ENCODE measurements at regions not wholly inside any gene's neighbourhood (a gene's known extent, or its start where the extent isn't known, plus 50 kb on each side); places are given as distances from the start of the nearest gene placed in this dataset.

DNA sequence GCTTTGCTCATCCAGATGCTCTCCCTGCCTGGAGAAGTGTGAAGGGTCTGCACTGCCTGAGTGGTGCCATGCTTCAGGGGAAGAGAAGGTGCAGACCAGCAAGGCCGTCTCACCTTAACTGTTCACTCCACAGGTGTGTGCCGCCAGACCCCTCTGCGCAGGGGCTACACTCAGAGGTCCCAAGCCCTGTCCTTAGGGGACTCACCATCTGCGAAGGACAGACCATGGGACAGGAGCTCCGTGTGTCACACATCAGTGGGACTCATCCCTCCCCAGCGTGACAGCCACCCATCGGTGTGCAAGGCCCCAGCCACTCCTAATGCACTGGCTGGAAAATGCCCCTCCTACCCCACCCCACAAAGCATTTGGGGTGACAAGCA, 142.9 kb downstream of the OLFM1 start:
- in situ Hi-C loops (cut with HindIII; ENCODE audit: low sequenced_read_pairs), result loop anchor here (25.0 kb wide), 1 partner anchor 118 kb away; no protein-coding TSS in a partner anchor

DNA sequence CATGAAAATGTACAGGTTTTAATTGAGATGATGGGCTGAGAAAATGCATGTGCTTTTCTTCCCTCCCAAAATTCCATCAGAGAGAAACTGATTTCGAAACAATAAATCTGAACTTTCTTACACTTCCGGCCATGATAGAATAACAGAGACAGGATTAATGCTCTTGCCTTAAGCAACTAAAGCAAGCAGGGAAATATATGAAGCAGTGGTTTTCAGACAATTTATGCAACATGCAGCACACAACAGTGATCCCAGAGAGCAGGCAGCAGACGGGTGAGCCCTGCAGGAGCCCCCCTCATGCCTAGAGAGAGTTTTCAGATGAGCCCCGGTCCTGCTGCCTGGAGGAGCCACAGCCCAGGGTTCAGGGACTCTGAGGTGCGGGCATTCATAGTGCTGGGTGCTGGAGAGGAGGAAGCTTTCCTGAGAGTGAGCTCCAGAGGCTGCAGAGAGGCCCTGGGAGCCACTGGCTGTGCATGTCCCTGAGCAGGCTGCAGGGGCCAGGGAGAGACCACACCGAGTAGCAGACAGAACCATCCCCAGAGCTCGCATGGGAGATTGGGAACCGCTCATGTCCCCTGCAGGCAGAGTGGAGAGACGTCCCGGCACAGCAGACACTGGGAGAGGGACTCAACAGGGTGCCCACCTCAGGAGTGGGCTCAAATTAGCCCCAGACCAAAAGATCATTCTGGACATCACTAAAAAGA, 143.5 kb downstream of the OLFM1 start:
- in situ Hi-C loops (cut with HindIII; ENCODE audit: low sequenced_read_pairs), result loop anchor here (25.0 kb wide), 1 partner anchor 119 kb away; no protein-coding TSS in a partner anchor

DNA sequence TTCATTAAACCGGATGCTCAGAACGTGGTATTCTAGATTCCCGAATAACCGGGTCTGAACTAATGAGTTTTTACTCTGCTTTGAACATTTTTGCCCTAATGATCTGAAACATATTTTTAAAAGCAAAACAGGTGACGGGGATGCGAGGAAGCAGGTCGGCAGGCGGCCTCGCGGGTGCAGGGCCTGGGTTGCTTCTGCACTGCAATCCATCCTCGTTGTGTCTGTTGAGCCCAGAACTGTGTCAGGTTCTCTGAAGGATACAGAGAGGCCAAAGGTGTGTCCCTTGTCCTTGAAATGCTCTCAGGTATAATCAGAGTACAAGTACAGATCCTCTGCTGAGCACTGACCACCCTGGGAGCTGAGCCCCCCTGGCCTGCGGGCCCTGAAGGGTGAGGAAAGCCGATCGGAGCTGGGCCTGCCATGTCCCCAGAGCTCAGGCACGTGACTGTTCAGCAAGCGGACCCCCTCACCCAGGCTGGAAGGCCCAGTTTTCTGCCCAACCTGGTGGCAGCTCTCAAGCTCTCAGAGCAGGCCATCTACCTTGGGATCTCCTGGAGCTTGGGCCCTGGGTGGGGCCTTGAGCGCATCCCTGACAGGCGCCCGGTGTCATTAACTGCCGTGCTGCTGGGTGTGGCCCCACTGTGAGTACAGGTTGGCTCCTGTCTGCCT, 151.8 kb downstream of the OLFM1 start:
- in situ Hi-C loops (cut with HindIII; ENCODE audit: low sequenced_read_pairs), result loop anchor here (25.0 kb wide), 1 partner anchor 127 kb away; no protein-coding TSS in a partner anchor

DNA sequence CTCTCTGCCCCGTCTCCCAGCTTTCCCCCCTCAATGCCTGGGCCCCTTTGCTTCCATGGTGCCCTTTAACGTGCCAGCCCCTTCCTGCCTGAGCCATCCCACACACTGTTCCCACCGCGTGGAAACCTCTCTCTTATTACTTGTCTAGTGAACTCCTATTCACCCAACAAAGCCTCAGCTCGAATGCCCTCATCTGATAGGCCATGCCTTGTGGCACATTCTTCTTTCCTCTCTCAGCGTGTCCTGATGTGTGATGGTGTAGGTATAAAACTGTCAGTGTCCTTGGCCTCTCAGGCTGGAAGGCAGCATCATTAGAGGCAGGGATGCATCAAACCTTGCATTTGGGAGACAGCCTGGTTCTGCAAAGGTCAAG, 152.3 kb downstream of the OLFM1 start:
- in situ Hi-C loops (cut with HindIII; ENCODE audit: low sequenced_read_pairs), result loop anchor here (25.0 kb wide), 1 partner anchor 127 kb away; no protein-coding TSS in a partner anchor

DNA sequence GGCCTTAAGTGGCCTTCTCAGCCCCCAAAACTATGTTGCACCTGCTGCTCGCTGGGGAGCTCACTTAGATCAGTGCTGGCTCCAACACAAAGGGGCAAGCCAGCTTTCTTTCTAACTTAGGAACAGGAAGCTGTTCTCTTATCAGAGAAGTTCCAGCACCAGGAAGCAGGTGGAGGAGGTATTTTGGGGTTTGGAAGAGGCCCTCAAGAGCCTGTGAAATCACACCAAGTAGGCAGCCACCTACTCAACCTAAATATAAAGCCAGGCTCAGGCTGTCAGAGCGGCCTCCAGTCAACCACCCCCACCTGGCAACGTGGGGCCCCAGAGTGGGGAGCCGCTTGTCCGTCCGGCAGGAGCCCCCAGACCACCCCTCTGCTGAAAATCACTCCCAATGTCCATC, 152.8 kb downstream of the OLFM1 start:
- in situ Hi-C loops (cut with HindIII; ENCODE audit: low sequenced_read_pairs), result loop anchor here (25.0 kb wide), 1 partner anchor 128 kb away; no protein-coding TSS in a partner anchor

DNA sequence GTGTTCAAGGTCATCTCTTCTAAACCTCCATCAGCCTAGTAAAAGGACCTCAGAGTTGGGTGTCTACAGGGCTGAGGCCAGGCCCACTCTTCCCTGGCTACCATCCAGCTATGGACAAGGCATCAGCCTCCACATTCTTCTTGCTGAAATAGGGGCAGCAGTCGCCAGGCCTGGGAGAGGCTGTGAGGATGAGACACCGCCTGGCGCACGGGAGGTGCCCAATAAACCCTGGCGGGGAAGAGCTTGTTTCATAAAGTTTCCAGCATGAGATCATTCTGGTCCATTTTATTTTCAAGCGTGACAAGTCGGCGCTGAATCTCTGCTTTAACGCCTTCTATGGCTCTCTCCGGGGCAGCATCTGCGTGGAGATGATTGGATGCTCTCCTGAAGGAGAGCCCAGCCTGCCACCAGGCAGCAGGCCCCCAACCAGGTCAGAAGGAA, 153.4 kb downstream of the OLFM1 start:
- in situ Hi-C loops (cut with HindIII; ENCODE audit: low sequenced_read_pairs), result loop anchor here (25.0 kb wide), 1 partner anchor 129 kb away; no protein-coding TSS in a partner anchor

DNA sequence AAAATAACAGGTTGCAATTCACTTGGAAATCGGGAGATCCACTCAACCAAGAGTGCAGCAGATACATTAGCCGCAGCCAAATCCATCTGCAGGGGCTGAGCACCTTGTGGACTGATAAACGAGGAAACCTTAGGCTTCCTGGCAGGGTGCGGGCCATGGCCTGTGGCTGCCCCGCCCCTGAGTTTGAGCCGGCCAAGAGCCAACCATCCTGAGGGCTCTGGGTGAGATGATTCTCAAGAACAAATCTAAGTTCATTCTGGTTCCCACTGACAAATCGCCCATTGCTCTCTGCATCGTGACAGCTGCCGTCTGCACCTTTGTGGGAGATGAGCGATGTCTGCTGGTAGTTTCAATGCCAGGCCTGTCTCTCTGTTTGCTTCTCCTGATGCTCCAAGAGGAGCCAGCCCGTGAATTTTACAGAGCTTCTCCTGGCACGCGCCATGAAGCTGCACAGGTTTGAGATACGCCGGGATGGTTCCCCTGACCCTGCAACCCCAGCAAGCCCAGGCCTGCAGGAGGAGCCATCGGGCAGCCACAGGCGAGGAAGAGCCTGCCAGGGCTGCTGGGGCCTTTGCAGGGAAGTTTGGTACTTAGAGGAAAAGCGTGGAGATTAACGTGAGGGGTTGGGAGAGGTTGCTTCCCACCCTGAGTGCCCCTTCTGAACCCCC, 154.0 kb downstream of the OLFM1 start:
- in situ Hi-C loops (cut with HindIII; ENCODE audit: low sequenced_read_pairs), result loop anchor here (25.0 kb wide), 1 partner anchor 129 kb away; no protein-coding TSS in a partner anchor

DNA sequence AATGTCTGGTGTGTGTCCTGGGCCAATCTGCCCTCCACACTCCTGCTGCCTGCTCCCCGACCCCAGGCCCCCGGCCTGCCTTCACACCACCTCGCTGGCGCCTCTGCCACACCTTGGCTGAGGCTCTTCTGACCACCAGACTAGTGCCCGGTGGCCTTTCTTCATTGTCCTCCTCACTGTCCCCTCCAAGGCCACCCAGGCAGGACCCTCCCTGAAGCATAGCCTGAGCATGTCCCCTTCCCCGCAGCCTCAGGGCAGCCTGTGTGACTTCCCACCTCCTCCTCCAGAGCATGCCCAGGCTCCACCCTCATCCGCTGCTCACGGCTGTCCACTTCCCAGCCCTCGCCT, 154.6 kb downstream of the OLFM1 start:
- in situ Hi-C loops (cut with HindIII; ENCODE audit: low sequenced_read_pairs), result loop anchor here (25.0 kb wide), 1 partner anchor 130 kb away; no protein-coding TSS in a partner anchor

DNA sequence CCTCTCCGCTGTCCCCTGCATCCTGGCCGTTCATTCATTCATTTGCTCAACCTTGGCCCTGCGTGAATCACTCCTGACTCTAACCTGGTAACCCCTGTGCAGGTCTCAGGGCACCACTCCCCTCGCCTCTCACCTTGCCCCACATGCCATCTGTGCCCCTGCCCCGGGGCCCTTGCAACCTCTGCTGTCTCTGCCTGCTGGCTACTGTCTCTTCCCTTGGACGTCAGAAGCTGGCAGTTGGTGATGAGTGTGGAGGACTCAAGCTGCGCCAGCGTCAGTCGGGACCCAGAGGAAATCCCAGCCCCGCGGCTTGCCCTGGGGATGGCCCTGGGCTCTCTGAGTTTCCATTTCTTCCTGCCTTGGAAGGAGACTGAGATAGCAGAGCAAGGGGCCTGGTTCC, 154.9 kb downstream of the OLFM1 start:
- in situ Hi-C loops (cut with HindIII; ENCODE audit: low sequenced_read_pairs), result loop anchor here (25.0 kb wide), 1 partner anchor 130 kb away; no protein-coding TSS in a partner anchor

DNA sequence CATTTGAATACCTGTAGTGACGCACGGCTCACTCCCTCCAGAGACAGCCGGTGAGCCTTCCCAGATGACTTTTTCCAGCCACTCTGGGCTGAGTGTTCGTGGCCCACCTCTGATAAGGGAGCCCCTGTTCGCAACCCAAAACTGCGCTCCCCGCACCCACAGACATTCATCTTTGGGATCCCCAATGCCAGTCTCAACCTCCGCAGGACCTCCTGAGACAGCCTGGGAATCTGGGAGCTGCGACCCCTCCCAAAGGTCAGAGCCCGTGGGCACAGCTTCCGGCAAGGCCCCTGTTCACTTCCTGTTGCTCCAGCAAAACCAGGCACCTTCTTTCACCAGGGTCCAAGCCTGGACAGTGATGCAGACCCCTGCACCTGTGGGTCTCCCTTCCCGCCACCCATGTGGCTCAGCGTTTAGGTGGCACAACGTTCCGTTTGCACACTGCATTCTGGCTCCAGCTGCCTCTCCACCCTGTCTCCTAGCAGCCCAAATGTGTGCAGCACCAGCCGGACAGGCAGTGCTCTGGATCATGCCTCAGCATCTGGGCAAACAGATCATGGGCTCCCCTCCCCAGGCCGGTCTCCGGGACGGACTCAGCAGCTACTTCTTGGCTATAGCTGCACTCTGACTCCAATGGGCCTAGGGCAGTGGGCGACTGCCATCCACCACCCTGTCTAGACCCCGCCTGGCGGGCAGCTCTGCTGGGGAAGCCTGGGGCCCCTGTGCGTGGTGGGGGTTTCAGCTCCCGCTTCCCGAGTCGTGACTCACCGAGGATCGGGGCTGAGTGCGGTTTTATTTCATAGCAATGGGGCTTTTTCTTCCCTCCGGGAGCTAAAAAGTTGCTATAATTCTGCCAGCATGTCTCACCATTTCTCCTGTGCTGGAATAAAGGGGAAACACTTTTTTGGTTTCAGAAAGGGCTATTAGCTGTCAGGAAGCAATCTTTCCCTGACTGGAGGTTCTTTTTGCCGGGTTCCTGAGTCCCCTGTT, 156.0 kb downstream of the OLFM1 start:
- in situ Hi-C loops (cut with HindIII; ENCODE audit: low sequenced_read_pairs), result loop anchor here (25.0 kb wide), 1 partner anchor 131 kb away; no protein-coding TSS in a partner anchor

DNA sequence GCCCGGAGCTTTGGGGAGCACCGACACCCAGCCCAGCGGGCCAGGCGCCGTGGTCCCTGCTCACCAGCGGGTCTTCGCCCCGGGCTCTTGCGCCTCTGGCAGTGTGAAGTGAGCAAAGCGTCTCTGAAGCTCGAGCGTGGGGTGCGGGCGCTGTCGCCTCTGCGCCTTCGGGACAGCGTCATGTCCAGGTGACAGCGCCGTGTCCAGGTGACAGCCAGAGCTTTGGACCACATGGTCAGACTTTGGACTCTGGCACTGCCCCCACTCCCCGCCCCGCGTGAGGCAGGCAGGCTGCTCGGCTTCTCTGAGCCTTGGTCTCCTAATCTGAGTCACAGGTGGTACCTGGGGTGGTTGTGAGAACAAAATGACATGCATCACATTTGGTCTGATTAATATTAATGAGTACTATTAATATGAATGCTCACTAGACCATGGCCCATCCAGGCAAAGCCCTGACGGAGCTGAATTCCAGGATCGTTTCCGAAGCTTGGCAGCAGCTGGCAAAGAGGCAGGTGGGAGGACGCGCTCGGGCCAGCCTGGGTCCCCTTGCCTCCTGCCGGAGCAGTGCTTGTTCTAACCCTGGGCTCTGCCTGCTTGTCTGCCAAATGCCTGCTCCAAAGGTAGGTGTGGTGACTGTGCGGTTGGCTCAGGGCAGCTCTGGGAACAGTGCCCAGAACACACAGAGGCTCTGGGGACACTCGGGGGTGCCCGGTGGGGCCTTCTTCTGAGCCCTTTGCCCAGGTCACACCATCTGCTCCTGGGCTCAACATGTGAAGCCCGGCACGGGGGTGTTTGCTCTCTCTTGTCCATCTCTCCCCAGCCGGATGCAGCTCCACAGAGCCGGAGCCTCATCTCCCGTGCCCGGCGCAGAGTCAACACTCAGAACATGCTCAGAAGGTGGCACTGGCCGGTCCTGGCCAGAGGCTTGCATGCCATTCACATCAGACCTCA, 157.1 kb downstream of the OLFM1 start:
- in situ Hi-C loops (cut with HindIII; ENCODE audit: low sequenced_read_pairs), result loop anchor here (25.0 kb wide), 1 partner anchor 132 kb away; no protein-coding TSS in a partner anchor

DNA sequence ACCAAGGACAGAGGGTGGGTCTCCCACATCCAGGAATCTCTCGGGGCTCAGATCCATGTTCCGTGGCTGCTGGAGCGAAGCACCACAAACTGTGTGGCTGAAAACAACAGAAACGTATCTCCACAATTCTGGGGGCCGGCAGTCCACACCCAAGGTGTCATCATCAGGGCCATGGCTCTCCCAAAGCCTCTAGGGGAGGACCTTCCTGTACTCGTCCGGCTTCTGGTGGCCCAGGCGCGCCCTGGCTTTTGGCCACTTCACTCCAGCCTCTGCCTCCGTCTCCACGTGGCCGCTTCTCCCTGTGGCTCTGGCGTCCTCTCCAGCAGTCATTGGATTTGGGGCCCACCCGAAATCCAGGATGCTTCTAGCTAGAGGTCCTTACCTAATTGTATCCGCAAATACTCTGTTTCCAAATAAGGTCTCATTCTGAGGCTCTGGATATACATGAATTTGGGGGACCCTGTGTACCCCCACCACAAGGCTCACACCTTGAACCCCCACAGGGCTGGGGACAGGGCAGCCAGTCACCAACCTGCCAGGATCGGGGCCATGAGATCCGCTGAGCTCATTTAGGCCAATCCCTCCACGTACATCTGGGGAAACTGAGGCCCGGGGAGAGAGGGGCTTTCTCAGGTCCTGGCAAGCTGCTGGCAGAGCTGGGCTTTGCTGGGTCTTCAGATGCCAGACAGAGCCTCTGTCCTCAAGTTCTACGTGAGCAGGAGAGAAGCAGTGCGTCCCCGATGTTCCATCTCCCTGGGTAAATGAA, 158.2 kb downstream of the OLFM1 start:
- in situ Hi-C loops (cut with HindIII; ENCODE audit: low sequenced_read_pairs), result loop anchor here (25.0 kb wide), 1 partner anchor 133 kb away; no protein-coding TSS in a partner anchor

DNA sequence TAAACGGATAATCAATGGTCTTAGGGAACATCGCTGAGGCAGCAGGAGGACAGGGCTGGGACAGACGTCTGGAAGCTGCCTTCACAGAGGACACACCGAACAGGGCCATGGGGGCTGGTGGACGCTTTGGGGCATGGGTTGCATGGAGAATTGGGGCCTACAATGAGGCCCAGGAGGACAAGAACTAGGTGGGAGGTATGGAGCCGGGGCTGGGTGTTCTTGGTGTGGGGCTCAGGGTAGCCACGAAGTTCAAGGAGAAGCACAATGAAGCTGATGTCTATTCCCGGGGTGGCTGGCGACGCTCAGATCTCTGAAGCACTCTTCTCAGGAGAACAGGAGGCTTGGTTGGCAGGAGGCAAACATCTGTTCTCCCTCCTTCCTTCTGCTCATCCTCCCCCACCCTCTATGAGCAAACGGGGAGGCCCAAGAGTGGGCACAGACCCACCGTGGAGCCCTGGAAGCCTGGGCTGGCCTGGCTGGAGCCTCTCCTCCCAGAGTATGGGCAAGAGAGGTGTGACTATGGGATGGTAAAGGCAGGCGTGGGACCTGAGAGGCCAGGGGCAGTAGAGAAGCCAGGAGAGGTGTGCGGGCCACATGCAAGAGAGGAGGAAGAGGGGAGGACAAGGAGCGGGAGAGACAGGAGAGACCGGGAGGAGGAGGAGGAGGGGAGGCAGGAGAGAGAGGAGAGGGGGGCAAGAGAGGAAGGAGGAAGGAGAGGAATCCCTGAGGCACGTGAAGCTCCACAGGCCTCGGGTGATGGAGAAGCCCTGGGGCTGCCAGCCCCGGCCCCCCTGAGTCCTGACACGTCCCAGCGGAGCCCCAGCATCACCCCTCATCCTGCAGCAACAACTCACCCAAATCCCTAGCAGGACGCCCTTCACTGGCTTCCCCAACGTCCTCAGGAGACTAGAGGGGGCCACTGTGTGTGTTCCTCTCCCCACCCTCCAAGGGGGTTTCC, 159.1 kb downstream of the OLFM1 start:
- in situ Hi-C loops (cut with HindIII; ENCODE audit: low sequenced_read_pairs), result loop anchor here (25.0 kb wide), 1 partner anchor 134 kb away; no protein-coding TSS in a partner anchor

DNA sequence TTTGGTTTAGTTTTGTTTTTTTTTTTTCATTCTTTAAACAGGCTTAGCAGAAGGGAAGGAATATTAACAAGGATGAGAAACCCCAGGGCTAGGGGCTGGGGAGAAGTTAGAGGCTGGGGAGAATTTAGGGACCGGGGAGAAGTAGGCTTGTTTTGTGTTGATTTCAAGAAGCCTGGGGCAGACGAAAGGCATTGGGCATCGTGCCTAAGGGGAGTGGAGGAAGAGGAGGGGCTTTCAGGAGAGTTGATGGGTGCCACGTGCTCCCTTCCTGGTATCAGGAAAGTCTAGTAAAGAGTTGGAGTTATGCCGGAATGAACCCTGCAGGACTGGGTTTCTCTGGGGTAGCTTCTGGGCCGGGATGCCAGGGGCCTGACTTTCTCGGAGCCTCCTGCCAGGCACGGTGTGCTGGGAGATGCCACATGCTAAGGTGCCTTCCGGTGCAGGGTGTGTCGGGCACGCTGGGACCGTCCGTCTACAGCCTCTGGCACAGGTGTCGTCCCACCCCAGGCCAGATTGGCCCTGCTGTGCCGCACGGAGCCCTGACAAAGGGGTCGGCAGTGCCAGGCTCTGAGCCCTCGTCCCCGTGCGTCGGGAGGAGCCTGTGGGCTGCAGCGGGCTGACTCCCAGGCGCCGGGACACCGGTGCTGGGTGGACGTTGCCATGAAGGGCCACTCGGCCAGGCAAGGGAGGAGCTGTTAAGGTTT, 159.9 kb downstream of the OLFM1 start:
- in situ Hi-C loops (cut with HindIII; ENCODE audit: low sequenced_read_pairs), result loop anchor here (25.0 kb wide), 1 partner anchor 135 kb away; no protein-coding TSS in a partner anchor

DNA sequence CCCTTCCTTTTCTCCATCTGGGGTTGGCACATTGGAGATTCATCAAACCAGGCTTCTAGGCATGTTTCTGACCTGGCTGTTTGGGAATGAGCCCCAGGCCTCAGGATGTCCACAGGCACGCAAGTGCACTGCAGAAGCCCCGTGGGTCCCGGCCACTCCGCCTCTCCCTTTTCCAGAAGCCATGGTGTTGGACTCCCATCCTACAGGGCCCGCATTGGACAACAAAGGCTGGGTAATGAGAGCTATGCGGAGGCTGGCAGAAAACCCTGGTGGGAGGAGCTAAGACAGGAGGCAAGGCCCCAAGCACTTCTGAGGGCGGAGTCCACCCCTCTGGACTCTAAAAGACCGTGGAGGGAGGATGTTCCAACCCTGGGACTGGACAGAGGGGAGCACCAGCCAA, 160.6 kb downstream of the OLFM1 start:
- in situ Hi-C loops (cut with HindIII; ENCODE audit: low sequenced_read_pairs), result loop anchor here (25.0 kb wide), 1 partner anchor 136 kb away; no protein-coding TSS in a partner anchor

DNA sequence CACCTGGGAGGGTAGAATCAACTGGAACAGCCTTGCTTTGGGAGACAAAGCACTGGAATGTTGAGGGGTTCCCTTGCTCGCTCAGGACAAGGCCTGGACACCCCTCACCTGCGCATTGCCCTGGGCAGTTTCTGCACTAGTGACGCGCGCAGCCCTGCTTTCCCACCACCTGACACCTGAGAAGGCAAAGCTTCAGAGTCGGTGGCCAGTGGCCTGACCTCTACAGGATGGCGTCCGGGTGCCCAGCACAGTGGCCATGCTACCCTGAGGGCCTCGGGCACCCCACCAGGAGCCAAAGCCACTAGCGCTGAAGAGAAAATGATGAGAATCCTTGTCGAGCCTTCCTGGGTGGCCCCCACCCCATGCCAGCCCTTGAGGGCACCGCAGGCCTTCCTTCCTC, 161.3 kb downstream of the OLFM1 start:
- in situ Hi-C loops (cut with HindIII; ENCODE audit: low sequenced_read_pairs), result loop anchor here (25.0 kb wide), 1 partner anchor 136 kb away; no protein-coding TSS in a partner anchor

Data from DLD1 (cell line).